HUES6 (cell line): ENCODE measurements at regions not wholly inside any gene's neighbourhood (a gene's known extent, or its start where the extent isn't known, plus 50 kb on each side); places are given as distances from the start of the nearest gene placed in this dataset.
"Not testable (repeated sequence)": the region's sequence is repeated elsewhere in the genome, so short reads cannot be mapped to it uniquely, and the experiment has no call there.

ENCODE experiments used
- H3K27ac ChIP-seq: 2 replicates; pipeline ENCODE4 v1.7.0; 2013; ENCODE audit warnings: low read depth, mild to moderate bottlenecking, low read length, inconsistent platforms
- H3K27me3 ChIP-seq: 2 replicates; pipeline ENCODE4 v1.6.1; 2013; ENCODE audit warnings: low read length; ENCODE audit not compliant: control insufficient read depth, insufficient read depth
- H3K36me3 ChIP-seq: 2 replicates; pipeline ENCODE4 v1.6.1; 2013; ENCODE audit warnings: low read length; ENCODE audit not compliant: control insufficient read depth, insufficient read depth
- H3K4me1 ChIP-seq: 2 replicates; pipeline ENCODE4 v1.6.1; 2013; ENCODE audit warnings: low read length; ENCODE audit not compliant: control insufficient read depth, insufficient read depth
- H3K4me3 ChIP-seq: 2 replicates; pipeline ENCODE4 v1.5.1; 2013; ENCODE audit warnings: low read depth, low read length
- H3K9ac ChIP-seq: one replicate; pipeline ENCODE4 v1.6.1; 2013; ENCODE audit warnings: mild to moderate bottlenecking, low read length
- H3K9me3 ChIP-seq: 2 replicates; pipeline ENCODE4 v1.6.1; 2013; ENCODE audit warnings: low read depth, low read length; ENCODE audit not compliant: control insufficient read depth, insufficient read depth

DNA sequence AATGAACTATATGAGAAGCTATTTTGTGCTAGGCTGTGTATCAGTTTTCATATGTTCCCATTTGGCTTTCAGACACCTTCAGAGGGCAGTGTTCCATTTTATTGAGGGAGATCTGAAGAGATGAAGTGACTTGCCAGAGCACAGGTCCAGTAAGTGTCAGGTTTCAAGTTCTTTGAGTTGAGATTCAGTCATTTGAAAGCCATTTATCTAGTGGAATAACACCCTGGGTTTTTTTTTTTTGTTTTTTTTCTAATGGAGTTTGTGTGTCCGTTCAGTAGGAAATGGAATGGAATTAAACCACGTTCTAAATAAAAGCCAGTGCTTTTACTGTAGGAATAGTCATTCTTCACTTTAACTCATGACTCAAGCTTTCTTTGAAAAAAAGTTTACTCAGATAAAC lies 652.9 kb upstream of the USP24 start:
- no peaks in the 10 kb centered on the region for H3K4me1 ChIP-seq
- H3K4me3 ChIP-seq: no peak overlapping the region
- no peaks in the 10 kb centered on the region for H3K36me3 ChIP-seq
- H3K9ac ChIP-seq: no peak overlapping the region
- no peaks in the 10 kb centered on the region for H3K9me3 ChIP-seq
- H3K27me3 ChIP-seq: no peaks in the 10 kb centered on the region
- H3K27ac ChIP-seq: no peak overlapping the region

GRCh38 chr1:55867304-55867843 lies 652.2 kb upstream of the USP24 start:
- H3K9me3 ChIP-seq: no peaks in the 10 kb centered on the region
- no peak overlapping the region for H3K4me3 ChIP-seq
- H3K9ac ChIP-seq: no peak overlapping the region
- no peaks in the 10 kb centered on the region for H3K27me3 ChIP-seq
- H3K4me1 ChIP-seq: no peaks in the 10 kb centered on the region
- no peaks in the 10 kb centered on the region for H3K36me3 ChIP-seq
- no peak overlapping the region for H3K27ac ChIP-seq

DNA sequence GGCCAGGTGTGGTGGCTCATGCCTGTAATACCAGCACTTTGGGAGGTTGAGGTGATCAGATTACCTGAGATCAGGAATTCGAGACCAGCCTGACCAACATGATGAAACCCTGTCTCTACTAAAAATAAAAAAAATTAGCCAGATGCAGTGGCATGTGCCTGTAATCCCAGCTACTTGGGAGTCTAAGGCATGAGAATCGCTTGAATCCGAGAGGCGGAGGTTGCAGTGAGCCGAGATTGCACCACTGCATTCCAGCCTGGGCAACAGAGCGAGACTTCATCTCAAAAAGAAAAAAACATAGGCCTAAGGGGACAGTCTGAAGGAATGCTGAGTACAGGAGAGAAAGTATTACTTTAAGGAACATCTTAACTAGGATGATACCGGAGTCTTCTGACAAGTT lies 650.6 kb upstream of the USP24 start:
- H3K9ac ChIP-seq, H3K4me3 ChIP-seq, H3K4me1 ChIP-seq, H3K27ac ChIP-seq, H3K27me3 ChIP-seq, H3K9me3 ChIP-seq, H3K36me3 ChIP-seq: not testable (repeated sequence)

DNA sequence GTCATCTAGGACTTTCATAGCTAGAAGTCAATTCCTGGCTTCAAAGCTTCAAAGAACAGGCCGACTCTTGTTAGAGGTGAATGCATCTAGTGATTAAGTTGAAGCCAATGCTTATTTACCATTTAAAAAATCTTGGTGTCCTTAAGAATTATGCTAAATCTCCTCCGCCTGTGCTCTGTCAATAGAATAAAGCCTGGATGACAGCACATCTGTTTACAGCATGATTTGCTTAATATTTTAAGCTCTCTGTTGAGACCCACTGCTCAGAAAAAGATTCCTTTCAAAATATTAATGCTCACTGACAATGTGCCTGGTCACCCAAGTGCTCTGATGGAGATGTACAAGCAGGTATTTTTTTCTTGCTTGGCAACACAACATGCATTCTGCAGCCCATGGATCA lies 649.1 kb upstream of the USP24 start:
- Histone ChIP-seq H3K27me3 (no peaks in the 10 kb centered on the region), H3K4me3 (no peak overlapping the region)

GRCh38 chr1:55861676-55862340 lies 646.6 kb upstream of the USP24 start:
- Histone ChIP-seq H3K9ac (no peak overlapping the region), H3K4me3 (no peak overlapping the region), H3K27ac (no peak overlapping the region), H3K27me3 (no peaks in the 10 kb centered on the region), H3K36me3 (no peaks in the 10 kb centered on the region), H3K4me1 (no peaks in the 10 kb centered on the region), H3K9me3 (no peaks in the 10 kb centered on the region)

More for the DNA sequence above, 649.1 kb upstream of the USP24 start:
- no peak overlapping the region for H3K9ac ChIP-seq
- no peaks in the 10 kb centered on the region for H3K36me3 ChIP-seq
- no peak overlapping the region for H3K27ac ChIP-seq
- no peaks in the 10 kb centered on the region for H3K4me1 ChIP-seq
- no peaks in the 10 kb centered on the region for H3K9me3 ChIP-seq

DNA sequence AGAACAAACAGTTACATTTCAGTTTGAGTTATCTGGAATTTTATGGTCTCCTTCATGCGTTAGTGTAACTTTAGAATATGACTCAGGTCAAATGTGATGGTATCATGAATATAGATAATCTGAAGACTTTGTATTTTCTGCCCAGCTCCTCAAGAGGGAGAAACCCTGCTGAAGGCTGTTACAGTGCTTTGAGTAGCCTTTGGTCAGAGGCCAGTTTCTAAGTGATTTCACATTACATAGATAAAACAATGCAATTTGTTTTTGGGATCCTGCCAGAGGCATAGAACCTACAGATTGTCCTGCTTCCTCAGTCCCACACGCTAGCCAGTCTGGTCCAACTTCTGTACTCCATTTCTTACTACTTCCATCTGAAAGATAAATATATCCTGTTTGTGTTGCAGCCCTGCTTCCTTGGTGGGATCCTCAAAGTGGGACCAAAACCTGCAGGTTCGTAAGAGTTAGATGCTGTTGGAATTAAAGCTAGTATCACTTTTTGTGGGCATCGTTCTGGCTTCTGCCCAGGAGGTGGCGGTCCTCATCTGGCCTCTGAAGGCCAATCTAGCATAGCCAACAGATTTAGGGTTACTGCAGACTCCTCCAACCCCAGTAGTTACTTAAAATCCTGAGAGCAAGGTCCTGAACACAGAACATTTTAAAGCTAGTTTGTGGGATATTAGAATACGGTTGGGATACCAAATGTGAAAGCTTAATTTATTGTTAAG lies 645.8 kb upstream of the USP24 start:
- H3K27me3 ChIP-seq: no peaks in the 10 kb centered on the region

GRCh38 chr1:55860326-55860725 lies 645.2 kb upstream of the USP24 start:
- Histone ChIP-seq H3K4me3 (no peak overlapping the region), H3K4me1 (no peaks in the 10 kb centered on the region), H3K27ac (no peak overlapping the region), H3K27me3 (no peaks in the 10 kb centered on the region), H3K9me3 (no peaks in the 10 kb centered on the region), H3K36me3 (no peaks in the 10 kb centered on the region), H3K9ac (no peak overlapping the region)

More for the DNA sequence above, 645.8 kb upstream of the USP24 start:
- Histone ChIP-seq H3K9me3 (no peaks in the 10 kb centered on the region), H3K4me3 (no peak overlapping the region), H3K9ac (no peak overlapping the region), H3K27ac (no peak overlapping the region), H3K4me1 (no peaks in the 10 kb centered on the region), H3K36me3 (no peaks in the 10 kb centered on the region)

DNA sequence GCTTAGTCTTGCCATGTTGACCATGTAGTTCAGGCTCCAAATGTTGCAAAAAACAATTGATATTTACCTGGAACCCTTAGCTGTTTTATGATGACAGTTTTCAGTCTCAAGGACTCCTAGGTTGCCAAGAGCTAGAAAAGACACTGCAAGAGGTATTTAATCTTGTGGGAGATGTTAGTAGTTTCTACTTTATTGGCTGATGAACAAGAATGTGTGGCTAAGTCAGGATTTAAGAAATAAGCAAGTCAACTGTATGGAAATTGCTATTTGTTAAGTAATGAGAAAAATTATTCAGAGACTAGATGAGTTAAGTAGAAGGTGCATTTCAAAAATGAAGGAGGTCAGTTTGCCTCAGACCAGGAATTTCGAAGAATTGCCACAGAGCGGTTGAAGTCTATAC lies 639.7 kb upstream of the USP24 start:
- Histone ChIP-seq H3K9ac (no peak overlapping the region), H3K4me1 (no peaks in the 10 kb centered on the region), H3K27ac (no peak overlapping the region), H3K36me3 (no peaks in the 10 kb centered on the region), H3K9me3 (no peaks in the 10 kb centered on the region), H3K27me3 (no peaks in the 10 kb centered on the region), H3K4me3 (no peak overlapping the region)

- Histone ChIP-seq H3K36me3 (no peaks in the 10 kb centered on the region), H3K4me3 (no peak overlapping the region), H3K4me1 (no peaks in the 10 kb centered on the region), H3K9me3 (no peaks in the 10 kb centered on the region), H3K27me3 (no peaks in the 10 kb centered on the region), H3K27ac (no peak overlapping the region), H3K9ac (no peak overlapping the region)
Observed at GRCh38 chr1:55848906-55849305, 633.7 kb upstream of the USP24 start.

DNA sequence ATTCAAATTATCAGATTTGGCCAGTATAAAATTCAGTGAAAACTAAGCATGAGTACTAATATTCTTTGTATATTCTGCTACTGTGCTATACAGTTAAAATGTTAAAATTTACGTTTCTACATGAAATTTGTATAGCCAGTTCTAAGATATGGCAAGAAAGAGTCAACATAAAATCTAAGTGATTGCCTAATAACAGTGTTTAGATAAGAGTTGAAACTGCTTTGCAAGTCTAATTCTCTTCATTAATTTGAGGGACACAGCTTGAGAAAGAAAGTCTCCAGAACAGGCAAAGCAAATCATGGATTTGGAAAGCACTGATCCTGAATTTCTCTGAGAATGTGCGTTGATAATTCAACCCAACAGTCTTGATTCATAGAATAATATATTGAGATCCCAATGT lies 630.9 kb upstream of the USP24 start:
- Histone ChIP-seq H3K4me3 (no peak overlapping the region), H3K4me1 (no peaks in the 10 kb centered on the region), H3K27me3 (no peaks in the 10 kb centered on the region), H3K27ac (no peak overlapping the region), H3K9me3 (no peaks in the 10 kb centered on the region), H3K9ac (no peak overlapping the region), H3K36me3 (no peaks in the 10 kb centered on the region)

DNA sequence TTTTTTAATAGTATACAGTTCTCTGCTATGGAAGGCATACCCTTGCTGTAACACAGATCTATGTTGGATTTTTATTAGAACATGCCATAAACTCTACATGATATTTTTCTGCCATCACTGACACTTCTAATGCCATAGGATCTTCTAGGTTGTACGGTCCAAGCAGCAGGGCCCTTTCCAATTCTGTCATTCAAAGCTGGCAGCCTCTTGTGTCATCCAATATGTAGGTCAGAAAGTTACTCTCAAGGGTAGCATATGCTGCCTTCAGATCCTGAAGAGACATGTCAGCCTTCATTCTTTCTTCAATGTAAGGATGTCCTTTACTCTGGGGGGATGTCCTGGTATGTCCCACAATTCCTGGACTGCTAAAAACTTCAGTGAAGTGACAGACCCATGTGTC lies 629.2 kb upstream of the USP24 start:
- H3K4me3 ChIP-seq: no peak overlapping the region

More for the DNA sequence above, 629.2 kb upstream of the USP24 start:
- Histone ChIP-seq H3K27me3 (no peaks in the 10 kb centered on the region), H3K4me1 (no peaks in the 10 kb centered on the region), H3K36me3 (no peaks in the 10 kb centered on the region), H3K27ac (no peak overlapping the region), H3K9me3 (no peaks in the 10 kb centered on the region), H3K9ac (no peak overlapping the region)
